ENCODE measurements at regions not wholly inside any gene's neighbourhood (a gene's known extent, or its start where the extent isn't known, plus 50 kb on each side); places are given as distances from the start of the nearest gene placed in this dataset.
A peak's percentile ranks its signal among the peaks of the same experiment; 100 is the strongest.

DNA sequence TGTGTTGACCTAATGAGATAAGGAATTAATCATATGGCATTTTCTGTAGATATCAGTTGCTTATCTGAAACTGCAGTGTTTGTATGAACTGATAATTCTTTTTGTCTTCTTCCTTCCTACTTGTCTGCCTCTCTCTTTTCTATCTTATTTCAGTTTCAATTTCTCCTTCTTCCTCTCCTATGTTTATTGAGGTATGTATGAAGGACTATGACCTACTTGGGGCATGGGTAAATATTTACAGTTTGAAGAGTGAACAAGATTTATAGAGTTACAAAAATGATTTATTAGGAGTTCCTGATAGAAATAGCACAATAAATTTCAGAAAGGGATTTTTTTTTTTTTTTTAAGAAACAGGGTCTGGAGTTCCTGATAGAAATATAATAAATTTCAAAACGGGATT lies 88.7 kb upstream of the MUCL1 start:
- H3K4me3 ChIP-seq (replicated peaks; ENCODE audit: low read depth, low read length), result no peak overlapping the region
- TF ChIP-seq, protein P1, sequence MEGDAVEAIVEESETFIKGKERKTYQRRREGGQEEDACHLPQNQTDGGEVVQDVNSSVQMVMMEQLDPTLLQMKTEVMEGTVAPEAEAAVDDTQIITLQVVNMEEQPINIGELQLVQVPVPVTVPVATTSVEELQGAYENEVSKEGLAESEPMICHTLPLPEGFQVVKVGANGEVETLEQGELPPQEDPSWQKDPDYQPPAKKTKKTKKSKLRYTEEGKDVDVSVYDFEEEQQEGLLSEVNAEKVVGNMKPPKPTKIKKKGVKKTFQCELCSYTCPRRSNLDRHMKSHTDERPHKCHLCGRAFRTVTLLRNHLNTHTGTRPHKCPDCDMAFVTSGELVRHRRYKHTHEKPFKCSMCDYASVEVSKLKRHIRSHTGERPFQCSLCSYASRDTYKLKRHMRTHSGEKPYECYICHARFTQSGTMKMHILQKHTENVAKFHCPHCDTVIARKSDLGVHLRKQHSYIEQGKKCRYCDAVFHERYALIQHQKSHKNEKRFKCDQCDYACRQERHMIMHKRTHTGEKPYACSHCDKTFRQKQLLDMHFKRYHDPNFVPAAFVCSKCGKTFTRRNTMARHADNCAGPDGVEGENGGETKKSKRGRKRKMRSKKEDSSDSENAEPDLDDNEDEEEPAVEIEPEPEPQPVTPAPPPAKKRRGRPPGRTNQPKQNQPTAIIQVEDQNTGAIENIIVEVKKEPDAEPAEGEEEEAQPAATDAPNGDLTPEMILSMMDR (IDR thresholded peaks at IDR 0.05; ENCODE audit: low read depth, low read length, missing control alignments), result no peak
- DNase-seq (ENCODE audit: extremely low read depth, low read depth), result no peak

- no peak for DNase-seq (ENCODE audit: extremely low read depth, low read depth)
- TF ChIP-seq, protein P1 (IDR thresholded peaks at IDR 0.05; ENCODE audit: low read depth, low read length, missing control alignments), result no peak
- H3K4me3 ChIP-seq (replicated peaks; ENCODE audit: low read depth, low read length), result no peak overlapping the region
Observed at GRCh38 chr12:54762390-54762789, 91.9 kb upstream of the MUCL1 start.

DNA sequence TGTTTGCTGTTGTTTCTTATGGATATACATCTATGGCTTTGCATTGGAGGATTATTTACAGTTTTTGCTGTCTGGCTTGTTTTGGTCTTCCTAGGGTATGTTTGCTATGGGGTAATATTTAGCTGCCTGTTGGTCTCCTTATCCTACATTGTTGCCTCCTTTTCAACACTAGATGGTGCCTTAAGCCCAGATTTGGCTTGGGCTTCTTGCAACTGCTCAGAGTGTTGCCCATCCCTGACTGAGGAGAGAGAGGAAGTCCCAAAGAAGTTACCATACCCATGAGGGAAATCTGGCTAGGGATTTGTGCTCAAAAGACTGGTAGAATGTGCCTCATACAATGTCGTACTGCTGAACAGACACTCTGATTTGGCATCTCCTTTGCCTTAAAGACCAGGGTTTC lies 94.6 kb upstream of the MUCL1 start:
- TF ChIP-seq, protein P1 (IDR thresholded peaks at IDR 0.05; ENCODE audit: low read depth, low read length, missing control alignments), result no peak
- no peak overlapping the region for H3K4me3 ChIP-seq (replicated peaks; ENCODE audit: low read depth, low read length)
- DNase-seq (ENCODE audit: extremely low read depth, low read depth), result no peak

DNA sequence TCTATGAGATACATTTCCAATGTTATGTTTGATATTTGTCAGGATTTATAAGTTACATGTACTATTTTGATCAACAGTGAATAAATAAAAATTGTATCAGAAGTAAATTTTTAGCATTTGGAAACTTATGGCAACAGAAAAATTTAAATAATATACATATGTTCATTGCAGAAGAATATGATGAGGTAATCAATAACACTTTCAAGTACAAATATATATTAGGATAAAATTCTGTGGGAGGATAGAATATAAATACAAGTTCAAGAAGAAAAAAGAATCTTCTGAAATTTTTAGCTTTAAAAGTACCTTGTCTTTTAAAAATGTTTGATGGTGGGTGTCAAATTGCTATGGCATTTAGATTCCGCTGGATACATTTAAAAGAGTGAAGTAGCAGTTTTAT lies 102.8 kb upstream of the MUCL1 start:
- no peak overlapping the region for H3K4me3 ChIP-seq (replicated peaks; ENCODE audit: low read depth, low read length)
- DNase-seq (ENCODE audit: extremely low read depth, low read depth), result no peak
- TF ChIP-seq, protein P1 (IDR thresholded peaks at IDR 0.05; ENCODE audit: low read depth, low read length, missing control alignments), result no peak

- no peak overlapping the region for H3K4me3 ChIP-seq (replicated peaks; ENCODE audit: low read depth, low read length)
- TF ChIP-seq, protein P1 (IDR thresholded peaks at IDR 0.05; ENCODE audit: low read depth, low read length, missing control alignments), result peak; percentile 56
- DNase-seq (ENCODE audit: extremely low read depth, low read depth), result peak; percentile 19
Observed at GRCh38 chr12:54749191-54749818, 101.1 kb upstream of the DCD start.

- no peak for DNase-seq (ENCODE audit: extremely low read depth, low read depth)
- TF ChIP-seq, protein P1 (IDR thresholded peaks at IDR 0.05; ENCODE audit: low read depth, low read length, missing control alignments), result no peak
- H3K4me3 ChIP-seq (replicated peaks; ENCODE audit: low read depth, low read length), result no peak overlapping the region
Observed at GRCh38 chr12:54744590-54744989, 96.4 kb upstream of the DCD start.

DNA sequence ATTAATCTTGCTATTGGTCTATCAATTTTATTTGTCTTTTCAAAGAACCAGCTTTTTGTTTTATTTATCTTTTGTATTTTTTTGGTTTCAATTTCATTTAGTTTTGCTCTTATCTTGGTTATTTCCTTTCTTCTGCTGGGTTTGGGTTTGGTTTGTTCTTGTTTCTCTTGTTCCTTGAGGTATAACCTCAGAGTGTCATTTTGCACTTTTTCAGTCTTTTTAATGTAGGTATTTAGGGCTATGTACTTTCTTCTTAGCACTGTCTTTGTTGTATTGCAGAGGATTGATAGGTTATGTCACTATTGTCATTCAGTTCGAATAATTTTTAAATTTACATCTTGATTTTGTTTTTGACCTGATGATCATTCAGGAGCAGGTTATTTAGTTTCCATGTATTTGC lies 92.7 kb upstream of the DCD start:
- TF ChIP-seq, protein P1 (IDR thresholded peaks at IDR 0.05; ENCODE audit: low read depth, low read length, missing control alignments), result no peak
- no peak overlapping the region for H3K4me3 ChIP-seq (replicated peaks; ENCODE audit: low read depth, low read length)
- no peak for DNase-seq (ENCODE audit: extremely low read depth, low read depth)

Data from HFF-Myc (cell line).